Endothelial cell of umbilical vein (primary cell): ENCODE measurements at regions not wholly inside any gene's neighbourhood (a gene's known extent, or its start where the extent isn't known, plus 50 kb on each side); places are given as distances from the start of the nearest gene placed in this dataset.

Source experiments
- BruUV-seq: library from RNA; stranded (reverse); fragments of 400-500 nt; replicated peaks from 2 replicates; lab custom pipeline; 2021; lab: Mats Ljungman, UMichigan
- CTCF ChIA-PET: fragments of 300-600, 350-600 bp; sonication (Branson Sonifier 250); formaldehyde crosslinking; loops from one replicate; lab custom pipeline; 2021; ENCODE audit warnings: antibody characterized with exemption, inconsistent platforms; lab: Charles Lee
- POLR2A ChIA-PET: fragments of 300-600, 350-600 bp; sonication (Branson Sonifier 250); formaldehyde crosslinking; loops from one replicate; lab custom pipeline; 2021; ENCODE audit warnings: antibody characterized with exemption, inconsistent platforms; lab: Charles Lee
- DNase-seq: peaks from one replicate; pipeline ENCODE4 v3.0.0-alpha.2; 2011; ENCODE audit warnings: low read depth, low spot score
- FAIRE-seq: peaks from 2 replicates; lab custom pipeline; 2011; peaks lifted over from hg19 to GRCh38; lab: Jason Lieb, UNC
- H2AFZ ChIP-seq: 2 replicates; pipeline ENCODE4 v1.6.0; 2012; ENCODE audit warnings: low read depth, low read length, control low read depth, inconsistent platforms
- H3K27ac ChIP-seq: 2 replicates; pipeline ENCODE4 v1.5.1; 2011; ENCODE audit warnings: low read depth, mild to moderate bottlenecking, control low read depth, low read length, moderate library complexity; ENCODE audit not compliant: insufficient read depth
- H3K27me3 ChIP-seq, 2 experiments: 2 replicates each; pipeline versions ENCODE4 v1.6.0 to v1.6.1; 2011; ENCODE audit warnings: low read length in 2 of 2, mixed read lengths in 1 of 2; ENCODE audit not compliant: control insufficient read depth in 2 of 2, insufficient read depth in 2 of 2
- H3K36me3 ChIP-seq, 2 experiments: 2 replicates in 1 of 2; 3 replicates in 1 of 2; pipeline ENCODE4 v1.5.1; 2011; ENCODE audit warnings: low read length in 2 of 2, mild to moderate bottlenecking in 1 of 2, moderate library complexity in 1 of 2; ENCODE audit not compliant: control insufficient read depth in 2 of 2, insufficient read depth in 2 of 2; ENCODE audit errors: extremely low read depth in 1 of 2
- H3K4me1 ChIP-seq: 3 replicates; pipeline ENCODE4 v1.5.1; 2011; ENCODE audit warnings: mild to moderate bottlenecking, low read length; ENCODE audit not compliant: control insufficient read depth, insufficient read depth; ENCODE audit errors: extremely low read depth
- H3K4me2 ChIP-seq: 2 replicates; pipeline ENCODE4 v1.6.1; 2011; ENCODE audit warnings: low read length, control low read depth, mixed read lengths; ENCODE audit not compliant: insufficient read depth
- H3K4me3 ChIP-seq, 3 experiments: fragments of 200-600 bp in 1 of 3; sonication (generic), shearing (Covaris generic) in 1 of 3; replicated peaks in 1 of 3; 2 replicates each; pipeline ENCODE4 v1.5.1; 2011 to 2016; ENCODE audit warnings: control low read depth in 3 of 3, low read length in 3 of 3, mild to moderate bottlenecking in 2 of 3, inconsistent platforms in 1 of 3, low read depth in 1 of 3, moderate library complexity in 1 of 3; ENCODE audit not compliant: insufficient read depth in 1 of 3
- H3K79me2 ChIP-seq: 2 replicates; pipeline ENCODE4 v1.6.0; 2012; ENCODE audit warnings: low read length, inconsistent platforms; ENCODE audit not compliant: control insufficient read depth, insufficient read depth
- H3K9ac ChIP-seq: replicated peaks from 2 replicates; pipeline ENCODE3; 2011; ENCODE audit warnings: low read length, control low read depth; ENCODE audit not compliant: insufficient read depth; ENCODE audit errors: extremely low read depth
- H3K9me1 ChIP-seq: replicated peaks from 3 replicates; pipeline ENCODE4 v1.6.0; 2011; ENCODE audit warnings: mild to moderate bottlenecking, low read length; ENCODE audit not compliant: control insufficient read depth, insufficient read depth; ENCODE audit errors: extremely low read depth
- H3K9me3 ChIP-seq: replicated peaks from 2 replicates; pipeline ENCODE4 v1.5.1; 2012; ENCODE audit warnings: low read length, inconsistent platforms; ENCODE audit not compliant: control insufficient read depth, insufficient read depth
- H4K20me1 ChIP-seq: replicated peaks from 2 replicates; pipeline ENCODE3; 2011; ENCODE audit warnings: mild to moderate bottlenecking, low read length; ENCODE audit not compliant: control insufficient read depth, insufficient read depth; ENCODE audit errors: extremely low read depth
- CTCF ChIP-seq, 2 donors: IDR thresholded peaks; 1 replicate in 1 of 2; 2 replicates in 1 of 2; pipeline ENCODE4 v1.5.1; 2011; ENCODE audit warnings: low read length in 2 of 2, mild to moderate bottlenecking in 2 of 2, moderate library complexity in 2 of 2, control low read depth in 1 of 2, inconsistent platforms in 1 of 2, low read depth in 1 of 2; ENCODE audit not compliant: insufficient read depth in 1 of 2; ENCODE audit errors: extremely low read depth in 1 of 2
- EZH2 ChIP-seq: IDR thresholded peaks from 2 replicates; pipeline ENCODE4 v1.6.1; 2012; ENCODE audit warnings: borderline replicate concordance, low read depth, mild to moderate bottlenecking, moderate library complexity, low read length, inconsistent platforms; ENCODE audit not compliant: severe bottlenecking
- FOS ChIP-seq: IDR thresholded peaks from 2 replicates; pipeline ENCODE4 v1.6.1; 2011; ENCODE audit warnings: mild to moderate bottlenecking, low read length, moderate library complexity, borderline replicate concordance; ENCODE audit not compliant: insufficient read depth
- GATA2 ChIP-seq: IDR thresholded peaks from 2 replicates; pipeline ENCODE4 v1.7.0; 2011; ENCODE audit warnings: low read depth, mild to moderate bottlenecking, moderate library complexity, mixed read lengths, low read length; ENCODE audit not compliant: insufficient read length, insufficient read depth
- JUN ChIP-seq: IDR thresholded peaks from 2 replicates; pipeline ENCODE4 v1.6.1; 2011; ENCODE audit warnings: borderline replicate concordance, low read depth; ENCODE audit not compliant: insufficient read length, insufficient read depth
- MAX ChIP-seq: IDR thresholded peaks from 2 replicates; pipeline ENCODE4 v1.6.1; 2011; ENCODE audit not compliant: insufficient read depth, insufficient read length
- MYC ChIP-seq: IDR thresholded peaks from one replicate; pipeline ENCODE4 v1.6.1; 2011; ENCODE audit warnings: mild to moderate bottlenecking, low read depth, low read length
- POLR2A ChIP-seq: IDR thresholded peaks from 2 replicates; pipeline ENCODE4 v1.6.1; 2012; ENCODE audit warnings: low read depth, mild to moderate bottlenecking, control low read depth, low read length
- POLR2AphosphoS5 ChIP-seq: IDR thresholded peaks from 2 replicates; pipeline ENCODE4 v1.6.1; 2012; ENCODE audit warnings: low read depth, mild to moderate bottlenecking, control low read depth, low read length, moderate library complexity; ENCODE audit not compliant: insufficient read depth
- dilution Hi-C: fragments of 300-500 bp; cut with MboI; formaldehyde crosslinking; loops from one replicate; pipeline ENCODE4 v1.15.0; 2019; ENCODE audit warnings: low sequenced_read_pairs; ENCODE audit not compliant: extremely low pct_ligation_motif_present
- intact Hi-C: fragments of 100-400 bp; cut with micrococcal nuclease; formaldehyde crosslinking; loops from one replicate; pipeline ENCODE4 v1.10.0; 2022

- H3K27ac ChIP-seq = no peak overlapping the region
- no peaks in the 10 kb centered on the region for H4K20me1 ChIP-seq
- CTCF ChIA-PET = no interaction called here
- no peaks in the 10 kb centered on the region for H3K9me3 ChIP-seq
- FAIRE-seq (no peak), DNase-seq (no peak)
- H2AFZ ChIP-seq = no peak overlapping the region
- no peaks in the 10 kb centered on the region for H3K79me2 ChIP-seq
- no TSS peak for BruUV-seq
- H3K4me2 ChIP-seq = no peak overlapping the region
- dilution Hi-C loops (no loop called here), intact Hi-C loops (no loop called here)
- H3K4me3 ChIP-seq = no peak overlapping the region
- no peak overlapping the region for H3K9ac ChIP-seq
- no peaks in the 10 kb centered on the region for H3K36me3 ChIP-seq
- TF ChIP-seq MAX (no peak), JUN (no peak), CTCF (IDR thresholded peaks at IDR 0.05; ENCODE audit: extremely low read depth in 1 of 2, insufficient read depth in 1 of 2, low read depth in 1 of 2, low read length in 2 of 2) (no peak), MYC (no peak), POLR2AphosphoS5 (no peak), EZH2 (no peak), POLR2A (no peak), FOS (no peak), GATA2 (no peak)
- POLR2A ChIA-PET = no interaction called here
- H3K4me1 ChIP-seq = no peaks in the 10 kb centered on the region
- H3K27me3 ChIP-seq = no peaks in the 10 kb centered on the region
- no peaks in the 10 kb centered on the region for H3K9me1 ChIP-seq
These were observed 341.2 kb downstream of the PTPRU start for GRCh38 chr1:29577512-29577911.
